ENCODE measurements at regions not wholly inside any gene's neighbourhood (a gene's known extent, or its start where the extent isn't known, plus 50 kb on each side); places are given as distances from the start of the nearest gene placed in this dataset.

GRCh38 chr13:106911020-106911419 lies 343.1 kb upstream of the ARGLU1 start:
- no peak for FAIRE-seq
- Histone ChIP-seq H3K79me2 (ENCODE audit: control insufficient read depth, insufficient read depth, low read length) (no peaks in the 10 kb centered on the region), H3K4me1 (replicated peaks in 1 of 2; ENCODE audit: control insufficient read depth in 2 of 2, insufficient read depth in 2 of 2, low read length in 2 of 2) (no peaks in the 10 kb centered on the region), H3K27ac (ENCODE audit: extremely low read depth, low read depth, low read length) (no peak overlapping the region), H3K9me1 (ENCODE audit: control insufficient read depth, insufficient read depth, low read length) (no peaks in the 10 kb centered on the region), H3K9me3 (replicated peaks; ENCODE audit: control insufficient read depth, insufficient read depth, low read depth, low read length) (no peaks in the 10 kb centered on the region), H3K4me2 (ENCODE audit: insufficient read depth, low read length) (no peak overlapping the region), H3K27me3 (ENCODE audit: control insufficient read depth in 2 of 2, insufficient read depth in 2 of 2, low read length in 2 of 2) (no peaks in the 10 kb centered on the region), H3K4me3 (no peak overlapping the region), H4K20me1 (replicated peaks; ENCODE audit: control insufficient read depth, insufficient read depth, low read length) (no peaks in the 10 kb centered on the region), H3K9ac (ENCODE audit: insufficient read depth in 1 of 2, low read depth in 2 of 2, low read length in 2 of 2) (no peak overlapping the region), H2AFZ (ENCODE audit: low read depth, low read length) (no peak overlapping the region), H3K36me3 (ENCODE audit: control insufficient read depth, insufficient read depth, low read length) (no peaks in the 10 kb centered on the region)
- BruUV-seq (replicated peaks) = no TSS peak
- ChIA-PET POLR2A (no interaction called here), CTCF (ENCODE audit: low intra/inter-chr PET ratio) (no interaction called here)
- in situ Hi-C loops (cut with MboI) (no loop called here), intact Hi-C loops (cut with micrococcal nuclease) (no loop called here)
- no peak for ATAC-seq
- TF ChIP-seq ILK (tag; IDR thresholded peaks at IDR 0.05; ENCODE audit: borderline replicate concordance, low read depth) (no peak), ASH1L (IDR thresholded peaks at IDR 0.05; ENCODE audit: borderline replicate concordance, low read depth, partially characterized antibody) (no peak), RB1 (IDR thresholded peaks at IDR 0.05; ENCODE audit: low read depth) (no peak), FOXK2 (conservative IDR thresholded peaks at IDR 0.05 in 1 of 2, IDR thresholded peaks at IDR 0.05 in 1 of 2; ENCODE audit: low read depth in 2 of 2) (no peak), SP2 (IDR thresholded peaks at IDR 0.05; ENCODE audit: extremely low read depth, low read depth, low read length, poor library complexity, severe bottlenecking) (no peak), PREB (CRISPR knock-in tag; IDR thresholded peaks at IDR 0.05) (no peak), ZNF586 (CRISPR knock-in tag; conservative IDR thresholded peaks at IDR 0.05) (no peak), COPS2 (conservative IDR thresholded peaks at IDR 0.05) (no peak), ZNF785 (CRISPR knock-in tag; IDR thresholded peaks at IDR 0.05) (no peak), FOXK1 (CRISPR knock-in tag; IDR thresholded peaks at IDR 0.05; ENCODE audit: borderline replicate concordance) (no peak), CGGBP1 (CRISPR knock-in tag; IDR thresholded peaks at IDR 0.05) (no peak)
- WGBS (ENCODE audit: insufficient coverage, low coverage, missing lambda C conversion rate) = 3% methylated on average over 5 of the region's 5 CpGs
- DNase-seq (ENCODE audit: extremely low read depth in 1 of 4, low spot score in 3 of 4) = no peak

All from K562 (cell line).